ENCODE measurements at regions not wholly inside any gene's neighbourhood (a gene's known extent, or its start where the extent isn't known, plus 50 kb on each side); places are given as distances from the start of the nearest gene placed in this dataset.
"Not testable (repeated sequence)": the region's sequence is repeated elsewhere in the genome, so short reads cannot be mapped to it uniquely, and the experiment has no call there.

DNA sequence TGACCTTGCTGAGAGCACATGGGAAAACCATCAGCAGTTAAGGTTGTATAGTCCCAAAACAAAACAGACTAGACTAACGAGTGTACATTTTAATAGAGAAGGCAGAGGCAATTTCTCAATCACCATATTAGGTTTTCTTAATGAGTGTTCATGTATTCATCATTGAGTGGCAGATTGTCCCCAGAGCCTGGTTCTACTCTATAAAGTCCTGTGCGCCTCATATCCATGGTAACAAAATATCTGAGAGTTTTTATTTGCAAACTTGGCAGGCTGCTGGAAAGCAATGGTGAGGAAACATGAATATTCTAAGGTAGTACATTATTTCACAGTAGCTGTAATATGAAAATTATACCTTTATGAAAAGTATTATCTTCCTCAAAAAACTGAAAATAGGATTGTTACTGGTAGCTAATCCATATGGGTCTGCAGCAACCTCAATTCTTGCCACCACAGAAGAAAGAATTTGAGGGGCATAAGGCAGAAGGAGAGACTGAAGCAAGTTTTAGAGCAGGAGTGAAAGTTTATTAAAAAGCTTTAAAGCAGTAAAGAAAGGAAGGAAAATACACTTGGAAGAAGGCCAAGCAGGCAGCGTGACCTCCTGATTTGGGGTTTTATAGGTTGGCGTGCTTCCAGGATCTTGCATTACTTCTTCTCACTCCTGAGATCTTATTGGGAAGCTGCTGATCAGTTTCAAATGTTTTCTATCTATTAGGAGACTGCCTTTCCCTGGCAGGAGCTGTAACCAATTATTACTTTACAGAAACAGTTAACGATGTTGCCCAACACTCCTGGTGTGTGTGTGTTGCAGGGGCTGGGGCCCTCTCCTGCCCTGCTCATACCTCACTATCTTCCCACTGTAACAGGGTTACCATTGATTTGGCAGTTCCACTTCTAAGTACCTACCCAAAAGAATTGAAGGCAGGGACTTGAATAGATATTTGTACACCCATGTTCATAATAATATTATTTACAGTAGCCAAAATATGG is 154.0 kb upstream of the NUDT4 start:
- no peak for DNase-seq

DNA sequence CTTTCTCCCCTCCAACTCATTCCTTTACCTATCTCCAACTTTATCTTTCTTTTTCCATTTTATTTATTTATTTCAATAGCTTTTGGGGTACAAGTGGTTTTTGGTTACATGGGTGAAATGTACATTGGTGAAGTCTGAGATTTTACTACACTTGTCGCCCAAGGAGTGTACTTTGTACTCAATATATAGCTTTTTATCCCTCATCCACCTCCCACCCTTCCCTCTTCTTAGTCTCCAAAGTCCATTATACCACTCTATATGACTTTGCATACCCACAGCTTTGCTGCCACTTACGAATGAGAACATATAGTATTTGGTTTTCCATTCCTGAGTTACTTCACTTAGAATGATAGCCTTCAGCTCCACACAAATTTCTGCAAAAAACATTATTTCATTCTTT is 152.6 kb upstream of the NUDT4 start:
- no peak for DNase-seq

DNA sequence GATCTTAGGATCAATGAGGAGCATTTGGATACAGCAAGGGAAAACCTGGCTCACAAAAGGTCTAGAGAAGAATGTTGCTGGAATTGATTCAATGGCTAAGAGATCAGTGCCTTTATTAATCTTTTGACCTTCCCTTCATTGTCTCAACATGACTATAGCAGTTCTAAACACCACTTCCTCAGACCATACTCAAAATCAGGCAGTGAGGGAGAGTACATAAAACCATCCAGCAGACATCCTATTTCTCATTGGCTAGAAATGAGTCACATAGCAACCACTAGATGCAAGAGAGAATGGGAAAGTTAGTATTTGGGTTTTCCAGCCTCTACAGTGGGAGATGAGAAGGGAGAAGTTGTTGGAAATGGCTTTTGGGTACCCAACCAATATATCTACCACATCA is 151.4 kb upstream of the NUDT4 start:
- no peak for DNase-seq

DNA sequence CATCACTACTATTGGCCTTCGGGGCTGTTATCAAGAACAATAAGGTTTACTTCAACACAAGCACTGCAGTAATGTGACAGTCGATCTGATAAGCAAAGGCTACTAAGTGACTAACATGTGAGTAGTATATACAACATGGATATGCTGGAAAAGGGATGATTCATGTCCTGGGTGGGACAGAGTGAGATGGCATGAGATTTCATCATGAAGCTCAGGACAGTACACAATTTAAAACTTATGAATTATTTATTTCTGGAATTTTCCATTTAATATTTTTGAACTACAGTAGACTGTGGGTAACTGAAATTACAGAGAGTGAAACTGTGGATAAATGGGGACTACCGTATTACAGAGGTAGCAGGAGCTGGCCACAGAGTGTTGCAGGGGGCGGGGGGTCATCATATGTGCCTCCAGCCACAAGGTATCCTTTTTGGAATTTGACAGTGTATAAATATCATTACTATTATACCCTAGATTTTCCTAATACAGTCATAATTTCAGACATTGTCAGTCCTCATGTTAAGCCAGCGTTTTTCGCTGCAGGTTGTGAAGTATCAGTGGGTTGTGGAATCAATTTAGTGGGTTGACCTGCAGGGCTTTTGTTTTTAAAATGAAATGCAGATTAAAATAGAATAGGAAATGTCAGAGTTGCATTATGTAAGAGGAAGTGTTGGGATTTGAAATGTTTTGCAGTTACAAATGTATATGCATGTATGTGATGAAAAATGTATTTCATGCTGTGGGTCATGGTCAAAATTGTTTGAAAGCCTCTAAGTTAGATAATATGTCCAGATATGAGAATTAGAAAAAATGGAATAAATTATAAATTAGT is 148.0 kb upstream of the NUDT4 start:
- no peak for DNase-seq

DNA sequence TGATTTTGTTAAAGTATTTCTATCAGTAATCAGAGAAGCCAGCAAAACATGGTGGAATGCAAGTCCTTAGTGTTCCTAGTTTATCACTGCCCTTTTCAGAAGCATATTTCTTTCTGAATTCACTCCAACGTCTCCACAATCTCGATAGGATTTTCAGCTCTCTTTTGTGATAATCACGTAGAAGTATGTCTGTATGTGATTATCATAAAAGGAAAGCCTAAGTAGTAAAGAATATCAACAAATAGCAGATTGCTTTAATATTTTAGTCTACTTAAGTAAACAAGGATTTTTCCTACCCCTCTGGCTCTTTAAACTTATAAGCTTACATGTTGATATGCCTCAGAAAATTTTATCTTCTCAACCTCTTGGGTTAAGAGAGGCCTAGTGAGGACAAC is 147.4 kb upstream of the NUDT4 start:
- DNase-seq = no peak

- no peak for DNase-seq
These were observed 145.8 kb upstream of the NUDT4 start for GRCh38 chr12:93231938-93232337.

- DNase-seq = no peak
These were observed 143.1 kb upstream of the NUDT4 start for GRCh38 chr12:93234641-93235040.

DNA sequence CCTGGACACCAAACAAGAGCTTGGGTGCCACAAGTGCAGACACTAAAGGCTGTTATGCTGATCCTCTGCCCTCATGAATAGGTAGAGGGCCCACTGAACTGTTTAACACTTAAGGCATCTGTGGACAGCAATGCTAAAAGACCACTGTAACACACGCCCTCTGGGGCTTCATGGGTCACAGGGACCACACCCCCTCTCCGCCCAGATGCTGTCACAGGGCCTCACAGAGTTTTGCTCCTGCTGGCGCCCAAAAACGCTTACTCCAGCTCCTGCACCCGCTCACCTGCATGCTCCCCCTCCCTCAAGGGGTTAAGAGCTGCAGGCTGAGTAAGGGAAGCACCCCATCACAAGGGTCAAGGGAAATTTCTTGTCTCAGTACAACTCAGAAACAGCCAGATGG is 141.8 kb upstream of the NUDT4 start:
- no peak for DNase-seq

GRCh38 chr12:93237235-93237915 is 140.3 kb upstream of the NUDT4 start:
- no peak for DNase-seq

DNA sequence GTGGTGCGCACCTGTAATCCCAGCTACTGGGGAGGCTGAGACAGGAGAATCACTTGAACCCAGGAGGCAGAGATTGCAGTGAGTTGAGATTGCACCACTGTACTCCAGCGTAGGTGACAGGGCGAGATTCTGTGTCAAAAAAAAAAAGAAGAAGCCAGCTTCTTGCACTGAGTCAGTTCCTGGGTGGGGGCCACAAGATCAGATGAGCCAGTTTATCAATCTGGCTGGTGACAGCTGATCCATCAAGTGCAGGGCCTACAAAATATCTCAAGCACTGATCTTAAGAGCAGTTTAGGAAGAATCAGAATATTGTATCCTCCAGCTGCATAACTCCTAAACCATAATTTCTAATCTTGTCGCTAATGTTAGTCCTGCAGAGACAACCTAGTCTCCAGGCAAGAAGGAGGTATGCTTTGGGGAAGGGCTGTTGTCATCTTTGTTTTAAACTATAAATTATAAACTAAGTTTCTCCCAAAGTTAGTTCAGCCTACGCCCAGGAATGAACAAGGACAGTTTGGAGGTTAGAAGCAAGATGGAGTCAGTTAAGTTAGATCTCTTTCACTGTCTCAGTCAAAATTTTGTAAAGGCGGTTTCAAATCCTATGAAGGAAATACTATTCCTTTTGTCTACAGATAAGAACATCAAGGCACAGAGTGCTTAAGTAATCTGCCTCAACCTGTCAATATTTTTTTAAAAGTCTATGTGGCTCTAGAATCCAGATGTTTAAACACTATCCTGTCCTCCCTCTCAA is 139.0 kb upstream of the NUDT4 start:
- not testable (repeated sequence) for DNase-seq

GRCh38 chr12:93239789-93240188 is 137.9 kb upstream of the NUDT4 start:
- not testable (repeated sequence) for DNase-seq

GRCh38 chr12:93242154-93242972 is 135.4 kb upstream of the NUDT4 start:
- no peak for DNase-seq

DNA sequence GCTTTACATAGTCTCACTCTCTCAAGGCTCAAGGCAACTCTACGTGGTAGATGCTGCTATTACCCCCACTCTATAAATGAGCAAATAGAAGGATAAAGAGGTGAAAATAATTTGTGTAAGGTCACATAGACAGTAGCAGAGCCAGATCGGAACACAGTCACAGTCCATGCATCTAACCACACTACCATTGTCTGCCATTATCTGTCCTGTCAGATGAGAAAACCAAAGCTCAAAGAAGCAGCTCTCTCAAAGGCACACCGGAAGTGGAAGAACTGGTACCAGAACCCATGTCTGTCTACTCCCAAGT is 134.4 kb upstream of the NUDT4 start:
- no peak for DNase-seq

DNA sequence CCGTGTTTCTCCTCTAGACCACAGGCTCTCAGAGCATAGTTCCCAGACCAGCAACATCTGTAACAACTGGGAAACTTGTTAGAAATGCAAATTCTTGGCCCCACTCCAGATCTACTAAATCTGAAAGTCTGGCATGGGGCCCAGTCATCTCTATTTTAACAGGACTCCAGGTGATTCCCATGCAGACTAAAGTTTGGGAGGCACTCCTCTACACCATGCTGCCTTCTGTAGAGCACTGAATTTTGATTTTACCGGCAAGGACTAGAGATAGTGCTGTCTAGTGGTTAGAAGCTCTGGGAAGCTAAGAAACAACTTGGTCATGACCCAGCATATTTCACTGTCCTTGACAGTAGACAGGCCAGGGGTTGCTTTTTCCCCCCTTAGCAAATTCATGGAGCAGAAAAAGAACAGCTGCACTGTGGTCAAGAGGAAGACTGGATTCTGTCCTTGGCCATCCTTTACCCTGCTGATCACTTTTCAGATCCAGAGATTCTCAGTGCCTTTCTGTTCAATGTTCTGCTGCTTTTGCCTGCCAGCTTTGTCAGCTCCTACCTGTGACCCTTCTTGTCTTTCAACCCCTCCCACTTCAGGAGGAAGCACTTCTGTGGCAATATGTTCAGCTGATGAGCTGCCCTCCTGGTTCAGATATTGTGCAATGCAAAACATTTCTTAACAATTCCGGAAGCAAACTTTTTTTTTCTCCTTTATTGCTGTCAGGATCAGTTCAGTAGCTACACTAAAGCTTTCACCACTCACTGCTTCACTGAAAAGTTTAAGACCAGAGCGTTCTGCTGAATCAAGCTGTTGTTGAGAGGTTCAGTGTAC is 133.8 kb upstream of the NUDT4 start:
- no peak for DNase-seq

GRCh38 chr12:93244514-93245077 is 133.1 kb upstream of the NUDT4 start:
- no peak for DNase-seq

DNA sequence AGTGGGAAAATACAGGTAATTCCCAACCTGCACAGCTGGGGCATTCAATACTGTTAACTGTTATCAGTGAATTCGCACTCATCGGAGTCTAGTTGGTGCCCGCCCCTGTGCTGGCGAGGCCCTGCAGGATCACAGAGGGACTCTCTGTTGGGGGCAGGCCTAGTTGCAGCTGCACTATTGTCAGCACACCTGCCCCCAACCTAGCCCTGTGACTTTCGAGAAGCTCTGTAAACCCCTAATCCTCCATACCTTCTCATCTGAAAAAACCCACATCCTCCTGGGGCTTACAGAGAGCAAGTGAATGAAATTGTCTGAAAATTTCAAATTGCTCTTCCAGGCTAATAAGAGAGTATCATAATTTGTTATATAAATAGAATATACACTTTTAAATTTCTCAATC is 132.2 kb upstream of the NUDT4 start:
- DNase-seq = no peak

DNA sequence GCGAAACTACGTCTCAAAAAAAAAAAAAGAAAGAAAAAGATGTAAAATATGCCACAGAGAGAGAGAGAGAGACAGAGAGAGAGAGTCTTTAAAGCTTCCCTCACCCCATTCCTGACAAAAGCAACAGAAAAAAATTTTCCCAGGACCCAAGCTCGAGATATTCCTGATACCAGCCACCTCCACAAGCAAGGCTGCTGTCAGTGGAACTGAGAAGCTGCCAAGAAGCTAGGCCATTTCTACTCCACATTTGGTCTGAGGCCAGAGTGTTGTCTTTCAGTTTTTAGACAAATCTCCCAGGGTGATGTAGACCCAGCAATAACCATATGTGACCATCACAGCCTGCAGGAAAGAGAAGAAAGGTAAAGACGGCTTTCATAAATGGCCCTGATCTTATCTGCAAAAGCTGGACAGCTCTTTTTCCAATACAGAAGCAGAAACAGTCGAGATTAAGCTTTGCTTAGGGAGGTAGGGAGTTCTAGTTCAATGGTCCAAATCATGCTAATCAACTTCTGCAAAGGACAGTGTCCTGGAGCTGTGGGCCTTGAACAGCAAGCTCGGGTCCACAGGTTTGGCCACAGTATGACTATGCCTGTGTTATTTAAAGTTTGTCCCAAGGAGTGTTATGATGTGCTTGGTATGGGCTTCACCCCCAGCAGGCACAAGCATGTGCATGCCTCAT is 130.3 kb upstream of the NUDT4 start:
- no peak for DNase-seq

DNA sequence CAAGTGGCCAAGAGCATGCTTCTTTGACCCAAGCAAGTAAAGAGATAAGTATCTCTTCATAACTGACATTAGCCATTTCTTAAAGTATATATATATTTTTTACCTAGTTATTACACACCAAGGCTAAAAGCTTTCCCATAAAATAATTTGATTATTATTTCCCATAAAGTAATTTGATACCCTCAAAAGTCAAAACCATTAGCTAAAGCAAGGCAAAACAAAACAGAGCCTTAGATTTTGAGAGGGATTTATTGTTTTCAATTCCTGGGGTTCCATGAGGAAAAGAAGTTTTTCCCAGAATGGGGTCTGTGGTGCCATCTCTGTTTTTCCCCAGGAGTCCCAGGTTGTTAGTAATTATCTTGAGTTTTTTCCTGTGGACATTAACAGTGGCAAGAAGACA is 125.5 kb upstream of the NUDT4 start:
- DNase-seq = no peak

GRCh38 chr12:93254911-93255310 is 122.8 kb upstream of the NUDT4 start:
- DNase-seq = no peak

Data from right forelimb (tissue), 1 donor.